Thyroid gland (tissue), 4 donors: ENCODE measurements at regions not wholly inside any gene's neighbourhood (a gene's known extent, or its start where the extent isn't known, plus 50 kb on each side); places are given as distances from the start of the nearest gene placed in this dataset.

Experiments used
- DNase-seq, 2 donors: peaks; one replicate each; pipeline ENCODE4 v3.0.0-alpha.2; 2019
- H3K27ac ChIP-seq, 3 donors: fragments of 200-600 bp; sonication (generic); 1 replicate in 2 of 3; 2 replicates in 1 of 3; pipeline ENCODE4 v1.5.1; 2016 to 2019; ENCODE audit warnings: mild to moderate bottlenecking in 1 of 3, moderate library complexity in 1 of 3
- H3K27me3 ChIP-seq: fragments of 200-600 bp; sonication (generic); one replicate; pipeline ENCODE4 v1.5.1; 2019
- H3K36me3 ChIP-seq, 2 donors: fragments of 200-600 bp; sonication (generic); one replicate each; pipeline ENCODE4 v1.5.1; 2016 to 2019
- H3K4me1 ChIP-seq, 2 donors: fragments of 200-600 bp; sonication (generic); one replicate each; pipeline ENCODE4 v1.5.1; 2017 to 2019
- H3K4me3 ChIP-seq, 3 donors: fragments of 200-600 bp; sonication (generic); replicated peaks in 1 of 3; 1 replicate in 2 of 3; 2 replicates in 1 of 3; pipeline ENCODE4 v1.5.1; 2016; ENCODE audit warnings: mild to moderate bottlenecking in 1 of 3
- H3K9me3 ChIP-seq: fragments of 200-600 bp; sonication (generic); one replicate; pipeline ENCODE4 v1.5.1; 2017
- POLR2A ChIP-seq, 2 donors: fragments of 450-650 bp; IDR thresholded peaks; one replicate each; pipeline ENCODE4 v1.6.1; 2017; ENCODE audit warnings: antibody characterized with exemption in 2 of 2, mild to moderate bottlenecking in 2 of 2, moderate library complexity in 1 of 2
- WGBS, 2 donors: methylation state at CpG; one replicate each; pipeline ENCODE4 v1.1.5; 2017; 5-methylcytosine and 5-hydroxymethylcytosine counted together
- intact Hi-C: fragments of 100-400 bp; cut with DNase I; formaldehyde crosslinking; loops from one replicate; pipeline ENCODE4 v1.15.1; 2023
- TF ChIP-seq, protein P1 (sequence below), 6 experiments: fragments of 200-600 bp in 3 of 6; fragments of 450-650 bp in 3 of 6; sonication (generic) in 3 of 6; IDR thresholded peaks; one replicate each; pipeline ENCODE4 v1.5.1; 2016 to 2019; ENCODE audit warnings: antibody characterized with exemption in 6 of 6, mild to moderate bottlenecking in 2 of 6, inconsistent platforms in 1 of 6, moderate library complexity in 1 of 6

DNA sequence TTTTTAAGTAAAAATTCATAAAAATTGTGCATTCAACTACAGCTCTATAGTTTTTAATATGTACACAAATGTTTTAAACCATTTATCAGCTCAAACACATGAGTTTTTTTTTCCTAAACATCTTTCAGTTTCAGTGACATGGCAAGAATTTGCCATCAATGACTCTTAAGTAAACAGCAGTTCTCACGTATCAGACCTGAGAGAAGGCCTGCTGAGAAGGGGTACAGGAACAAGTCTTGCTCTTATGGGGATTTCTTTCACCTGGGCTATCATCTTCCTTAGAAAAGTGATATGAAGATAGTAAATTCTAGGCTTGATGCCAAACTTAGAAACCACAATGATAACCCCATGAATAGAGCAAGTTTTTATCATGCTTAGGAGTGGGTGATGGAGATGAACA is 467.8 kb downstream of the ARL4A start:
- Histone ChIP-seq H3K36me3 (no peaks in the 10 kb centered on the region), H3K4me1 (no peaks in the 10 kb centered on the region), H3K9me3 (no peaks in the 10 kb centered on the region), H3K27me3 (no peaks in the 10 kb centered on the region), H3K27ac (no peak overlapping the region), H3K4me3 (no peak overlapping the region)
- DNase-seq = no peak
- TF ChIP-seq POLR2A (IDR thresholded peaks at IDR 0.05) = no peak
- TF ChIP-seq, protein P1, sequence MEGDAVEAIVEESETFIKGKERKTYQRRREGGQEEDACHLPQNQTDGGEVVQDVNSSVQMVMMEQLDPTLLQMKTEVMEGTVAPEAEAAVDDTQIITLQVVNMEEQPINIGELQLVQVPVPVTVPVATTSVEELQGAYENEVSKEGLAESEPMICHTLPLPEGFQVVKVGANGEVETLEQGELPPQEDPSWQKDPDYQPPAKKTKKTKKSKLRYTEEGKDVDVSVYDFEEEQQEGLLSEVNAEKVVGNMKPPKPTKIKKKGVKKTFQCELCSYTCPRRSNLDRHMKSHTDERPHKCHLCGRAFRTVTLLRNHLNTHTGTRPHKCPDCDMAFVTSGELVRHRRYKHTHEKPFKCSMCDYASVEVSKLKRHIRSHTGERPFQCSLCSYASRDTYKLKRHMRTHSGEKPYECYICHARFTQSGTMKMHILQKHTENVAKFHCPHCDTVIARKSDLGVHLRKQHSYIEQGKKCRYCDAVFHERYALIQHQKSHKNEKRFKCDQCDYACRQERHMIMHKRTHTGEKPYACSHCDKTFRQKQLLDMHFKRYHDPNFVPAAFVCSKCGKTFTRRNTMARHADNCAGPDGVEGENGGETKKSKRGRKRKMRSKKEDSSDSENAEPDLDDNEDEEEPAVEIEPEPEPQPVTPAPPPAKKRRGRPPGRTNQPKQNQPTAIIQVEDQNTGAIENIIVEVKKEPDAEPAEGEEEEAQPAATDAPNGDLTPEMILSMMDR (IDR thresholded peaks at IDR 0.05) = no peak
- intact Hi-C loops = no loop called here
- WGBS, 2 donors = 37 to 50% methylated on average over 1 of the region's 1 CpG

DNA sequence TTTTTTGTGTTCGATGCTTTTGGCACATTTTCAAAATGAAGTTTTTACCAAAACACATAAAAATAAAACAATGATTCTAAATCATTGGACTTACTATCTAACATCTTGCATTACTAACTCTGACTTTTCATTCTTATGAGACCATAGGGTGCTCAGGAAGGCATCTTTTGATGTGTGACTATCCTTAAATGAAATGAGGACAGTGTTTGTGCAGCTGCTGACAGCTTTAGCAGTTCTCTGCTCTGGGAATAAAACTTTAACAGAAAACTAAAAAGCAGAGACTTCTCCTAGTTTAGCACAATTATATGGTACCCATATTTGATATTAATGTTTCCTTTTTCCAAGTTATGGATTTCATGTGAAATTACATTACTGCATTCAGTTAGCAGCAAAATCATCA is 471.6 kb downstream of the ARL4A start:
- WGBS, 2 donors = 72 to 81% methylated on average over 1 of the region's 1 CpG
- Histone ChIP-seq H3K27me3 (no peaks in the 10 kb centered on the region), H3K36me3 (no peaks in the 10 kb centered on the region), H3K4me1 (no peaks in the 10 kb centered on the region), H3K27ac (no peak overlapping the region), H3K9me3 (no peaks in the 10 kb centered on the region), H3K4me3 (no peak overlapping the region)
- no peak for TF ChIP-seq POLR2A (IDR thresholded peaks at IDR 0.05)
- TF ChIP-seq, protein P1 (IDR thresholded peaks at IDR 0.05) = no peak
- no peak for DNase-seq
- intact Hi-C loops = no loop called here

- Histone ChIP-seq H3K4me3 (no peak overlapping the region), H3K9me3 (no peaks in the 10 kb centered on the region), H3K27me3 (no peaks in the 10 kb centered on the region), H3K27ac (no peak overlapping the region), H3K4me1 (no peaks in the 10 kb centered on the region), H3K36me3 (no peaks in the 10 kb centered on the region)
- intact Hi-C loops = no loop called here
- WGBS, 2 donors = 78 to 82% methylated on average over 2 of the region's 2 CpGs
- DNase-seq = no peak
- no peak for TF ChIP-seq POLR2A (IDR thresholded peaks at IDR 0.05)
- TF ChIP-seq, protein P1 (IDR thresholded peaks at IDR 0.05) = no peak
Measured at GRCh38 chr7:13159467-13160184, 472.2 kb downstream of the ARL4A start.

- no peaks in the 10 kb centered on the region for H3K4me1 ChIP-seq
- intact Hi-C loops = no loop called here
- H3K27ac ChIP-seq = no peak overlapping the region
- H3K4me3 ChIP-seq = no peak overlapping the region
- H3K9me3 ChIP-seq = no peaks in the 10 kb centered on the region
- no peak for DNase-seq
- TF ChIP-seq, protein P1 (IDR thresholded peaks at IDR 0.05) = no peak
- H3K36me3 ChIP-seq = no peaks in the 10 kb centered on the region
- no peaks in the 10 kb centered on the region for H3K27me3 ChIP-seq
Measured at GRCh38 chr7:13161125-13161524, 473.7 kb downstream of the ARL4A start.

DNA sequence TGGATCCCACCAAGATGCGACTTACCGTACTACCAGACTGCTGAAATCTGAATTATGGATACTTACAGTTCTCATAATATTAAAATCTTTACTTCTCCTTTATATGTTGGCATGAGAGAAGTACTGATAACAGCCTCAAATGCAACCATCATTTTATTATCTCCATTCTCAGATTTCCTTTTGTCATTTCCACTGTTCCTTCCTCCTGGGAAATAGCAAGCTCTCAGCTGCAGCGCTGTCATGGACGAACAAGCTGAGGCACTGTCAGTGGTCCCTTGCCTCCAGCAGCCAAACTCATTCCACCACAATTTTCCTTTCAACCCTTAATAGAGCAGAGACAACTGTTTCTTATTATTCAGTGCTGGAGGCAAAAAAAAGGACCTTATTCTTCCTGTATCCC is 478.4 kb downstream of the ARL4A start:
- WGBS, 2 donors = 72 to 79% methylated on average over 4 of the region's 4 CpGs
- DNase-seq = no peak
- H3K9me3 ChIP-seq = no peaks in the 10 kb centered on the region
- no peak overlapping the region for H3K4me3 ChIP-seq
- H3K4me1 ChIP-seq = no peaks in the 10 kb centered on the region
- H3K36me3 ChIP-seq = no peaks in the 10 kb centered on the region
- intact Hi-C loops = no loop called here
- H3K27ac ChIP-seq = no peak overlapping the region
- TF ChIP-seq POLR2A (IDR thresholded peaks at IDR 0.05) = no peak
- TF ChIP-seq, protein P1 (IDR thresholded peaks at IDR 0.05) = no peak
- no peaks in the 10 kb centered on the region for H3K27me3 ChIP-seq
